ENCODE measurements at regions not wholly inside any gene's neighbourhood (a gene's known extent, or its start where the extent isn't known, plus 50 kb on each side); places are given as distances from the start of the nearest gene placed in this dataset.
A peak's percentile ranks its signal among the peaks of the same experiment; 100 is the strongest.

DNA sequence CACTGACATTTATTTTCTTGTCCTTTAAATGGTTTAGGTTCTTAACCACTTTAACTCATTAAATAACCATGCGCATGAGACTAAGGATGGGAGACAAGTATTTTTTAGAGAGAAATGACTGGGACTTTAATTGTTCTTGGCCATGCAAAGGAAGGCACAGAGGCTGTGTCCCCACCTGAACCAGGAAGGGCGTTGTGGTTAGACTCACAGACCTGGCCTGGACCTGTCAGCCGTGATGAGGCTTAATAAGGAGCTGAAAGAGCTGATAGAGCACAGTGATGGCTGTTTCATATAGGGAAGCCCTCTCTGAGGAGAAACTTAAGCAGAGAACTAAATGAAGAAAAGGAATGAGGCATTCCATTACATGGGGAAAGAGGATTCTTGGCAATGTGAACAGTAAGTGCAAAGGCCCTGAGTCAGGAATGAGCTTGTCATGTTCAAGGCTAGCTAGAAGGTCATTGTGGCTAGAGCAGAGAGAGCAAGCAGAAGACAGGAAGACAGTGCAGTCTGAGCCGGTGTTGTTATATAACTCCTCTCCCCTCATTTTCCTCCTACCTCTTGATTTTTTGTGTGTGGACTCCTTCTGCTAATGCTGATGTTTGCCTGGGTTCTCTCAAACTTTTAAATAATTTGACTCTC, 74.4 kb upstream of the ANO4 start:
- no peak for DNase-seq (ENCODE audit: low spot score in 2 of 2, unreplicated experiment in 2 of 2)
- TF ChIP-seq, protein P1, sequence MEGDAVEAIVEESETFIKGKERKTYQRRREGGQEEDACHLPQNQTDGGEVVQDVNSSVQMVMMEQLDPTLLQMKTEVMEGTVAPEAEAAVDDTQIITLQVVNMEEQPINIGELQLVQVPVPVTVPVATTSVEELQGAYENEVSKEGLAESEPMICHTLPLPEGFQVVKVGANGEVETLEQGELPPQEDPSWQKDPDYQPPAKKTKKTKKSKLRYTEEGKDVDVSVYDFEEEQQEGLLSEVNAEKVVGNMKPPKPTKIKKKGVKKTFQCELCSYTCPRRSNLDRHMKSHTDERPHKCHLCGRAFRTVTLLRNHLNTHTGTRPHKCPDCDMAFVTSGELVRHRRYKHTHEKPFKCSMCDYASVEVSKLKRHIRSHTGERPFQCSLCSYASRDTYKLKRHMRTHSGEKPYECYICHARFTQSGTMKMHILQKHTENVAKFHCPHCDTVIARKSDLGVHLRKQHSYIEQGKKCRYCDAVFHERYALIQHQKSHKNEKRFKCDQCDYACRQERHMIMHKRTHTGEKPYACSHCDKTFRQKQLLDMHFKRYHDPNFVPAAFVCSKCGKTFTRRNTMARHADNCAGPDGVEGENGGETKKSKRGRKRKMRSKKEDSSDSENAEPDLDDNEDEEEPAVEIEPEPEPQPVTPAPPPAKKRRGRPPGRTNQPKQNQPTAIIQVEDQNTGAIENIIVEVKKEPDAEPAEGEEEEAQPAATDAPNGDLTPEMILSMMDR (IDR thresholded peaks at IDR 0.05; ENCODE audit: unreplicated experiment) = no peak
- H3K27ac Mint-ChIP-seq = no peak overlapping the region
- no peaks in the 10 kb centered on the region for H3K36me3 Mint-ChIP-seq
- H3K4me3 Mint-ChIP-seq = no peak overlapping the region
- no peaks in the 10 kb centered on the region for H3K9me3 Mint-ChIP-seq
- H3K27me3 Mint-ChIP-seq (ENCODE audit: low read depth) = peaks cover 60% of the 10 kb centered on the region
- H3K4me1 Mint-ChIP-seq = peaks cover 13% of the 10 kb centered on the region

DNA sequence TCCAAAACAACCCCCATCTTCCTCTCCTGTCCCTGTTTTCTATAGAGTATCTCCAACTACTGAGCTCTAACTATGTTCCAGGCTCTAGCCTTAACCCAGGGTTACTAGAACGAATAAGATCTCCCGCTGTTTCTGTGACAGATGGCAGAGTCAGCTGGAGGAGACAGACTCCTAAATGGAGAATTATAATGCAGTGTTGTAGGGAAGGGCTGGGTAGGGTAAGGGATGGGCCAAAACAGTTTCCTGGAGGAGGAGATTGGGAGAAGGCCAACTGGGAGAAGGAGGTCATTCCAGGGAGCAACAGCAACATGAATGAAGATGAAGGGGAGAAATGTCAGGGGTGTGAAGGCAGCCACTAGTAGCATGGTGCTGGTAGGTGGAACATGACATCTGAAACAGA, 73.4 kb upstream of the ANO4 start:
- Mint-ChIP-seq H3K27ac (no peak overlapping the region), H3K4me1 (peaks cover 13% of the 10 kb centered on the region), H3K27me3 (ENCODE audit: low read depth) (peaks cover 49% of the 10 kb centered on the region), H3K9me3 (no peaks in the 10 kb centered on the region), H3K36me3 (no peaks in the 10 kb centered on the region), H3K4me3 (no peak overlapping the region)
- DNase-seq (ENCODE audit: low spot score in 2 of 2, unreplicated experiment in 2 of 2) = no peak
- TF ChIP-seq, protein P1 (IDR thresholded peaks at IDR 0.05; ENCODE audit: unreplicated experiment) = no peak

DNA sequence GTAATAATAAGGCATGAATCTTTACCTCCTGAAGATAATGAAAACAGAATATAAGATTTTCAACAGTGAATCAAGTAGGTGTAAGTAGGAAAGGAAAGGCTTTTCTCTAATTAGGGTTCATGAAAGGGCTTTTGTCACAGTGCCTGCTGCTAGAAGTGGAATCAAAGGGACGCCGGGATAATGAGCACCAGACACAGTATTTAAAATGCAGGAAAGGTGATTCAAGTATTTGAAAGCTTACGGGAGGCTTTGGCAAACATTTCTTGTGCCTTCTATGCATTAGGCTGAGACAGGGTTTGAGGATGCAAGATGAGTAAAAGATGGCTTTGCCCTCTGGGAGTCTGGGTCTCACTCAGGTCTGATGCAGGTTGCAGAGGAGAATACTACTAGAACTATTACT, 70.5 kb upstream of the ANO4 start:
- DNase-seq (ENCODE audit: low spot score in 2 of 2, unreplicated experiment in 2 of 2) = no peak
- Mint-ChIP-seq H3K27ac (no peak overlapping the region), H3K4me3 (no peak overlapping the region), H3K9me3 (no peaks in the 10 kb centered on the region), H3K4me1 (no peaks in the 10 kb centered on the region), H3K27me3 (ENCODE audit: low read depth) (peaks cover 22% of the 10 kb centered on the region), H3K36me3 (no peaks in the 10 kb centered on the region)
- TF ChIP-seq, protein P1 (IDR thresholded peaks at IDR 0.05; ENCODE audit: unreplicated experiment) = no peak

DNA sequence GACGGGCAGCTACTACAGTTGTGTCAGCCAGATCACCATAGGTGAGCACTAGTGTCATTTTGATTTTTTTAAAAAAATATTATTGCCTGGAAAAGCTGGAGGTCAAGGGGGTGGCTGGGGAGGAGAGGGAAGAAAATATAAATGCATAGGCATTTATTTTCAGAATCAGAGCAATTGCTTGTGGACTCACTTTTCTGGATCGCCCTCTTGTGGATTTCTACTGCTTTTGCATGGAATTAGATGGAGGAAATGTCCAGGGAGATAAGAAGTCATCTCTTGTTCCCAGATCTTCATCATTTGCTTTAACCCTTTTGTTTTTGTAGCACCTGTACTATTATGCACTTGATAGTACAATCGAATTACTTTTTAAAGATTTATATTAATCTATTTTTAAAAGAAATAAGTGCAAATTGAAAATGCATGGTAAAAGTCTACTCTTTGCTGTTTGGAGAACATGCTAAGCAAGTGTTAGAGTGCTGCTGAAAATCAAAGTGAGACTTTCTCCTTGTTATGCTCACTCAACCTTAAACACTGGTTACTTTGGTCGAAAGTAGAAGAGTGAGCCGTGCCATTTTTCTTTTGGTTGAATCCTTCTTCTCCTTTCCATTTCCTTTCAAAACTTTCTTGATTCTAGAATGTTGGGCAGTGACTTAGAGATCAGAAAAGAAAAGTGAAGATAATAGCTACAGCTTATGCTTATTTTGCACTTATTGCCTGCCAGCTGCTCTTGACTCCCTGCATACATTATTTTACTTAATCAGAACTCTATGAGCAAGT, 60.6 kb upstream of the ANO4 start:
- H3K27ac Mint-ChIP-seq = no peak overlapping the region
- no peak overlapping the region for H3K4me3 Mint-ChIP-seq
- H3K4me1 Mint-ChIP-seq = no peaks in the 10 kb centered on the region
- H3K27me3 Mint-ChIP-seq (ENCODE audit: low read depth) = peaks cover 29% of the 10 kb centered on the region
- H3K9me3 Mint-ChIP-seq = no peaks in the 10 kb centered on the region
- no peaks in the 10 kb centered on the region for H3K36me3 Mint-ChIP-seq
- DNase-seq (ENCODE audit: low spot score in 2 of 2, unreplicated experiment in 2 of 2) = no peak
- TF ChIP-seq, protein P1 (IDR thresholded peaks at IDR 0.05; ENCODE audit: unreplicated experiment) = peak; percentile 54

DNA sequence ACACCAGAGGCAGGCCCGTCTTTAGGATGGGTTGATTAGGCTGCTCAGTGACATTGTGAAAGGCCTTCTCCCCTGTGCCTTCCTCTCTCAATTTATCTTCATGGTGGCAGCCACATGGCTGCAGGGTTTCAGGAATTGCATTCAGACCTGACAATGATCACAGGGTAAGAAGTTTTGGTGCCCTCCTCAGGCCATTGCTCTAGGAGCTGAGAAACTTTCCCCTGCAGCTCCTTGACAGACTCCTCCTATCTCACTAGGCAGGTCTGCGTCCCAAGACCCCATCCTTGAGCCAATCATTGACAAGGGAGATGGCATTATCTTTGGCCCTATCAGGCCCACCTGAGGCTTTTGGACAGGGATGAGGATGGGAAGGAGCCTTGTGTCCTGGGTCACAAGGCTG, 57.4 kb upstream of the ANO4 start:
- no peaks in the 10 kb centered on the region for H3K36me3 Mint-ChIP-seq
- H3K27ac Mint-ChIP-seq = no peak overlapping the region
- DNase-seq (ENCODE audit: low spot score in 2 of 2, unreplicated experiment in 2 of 2) = no peak
- H3K9me3 Mint-ChIP-seq = no peaks in the 10 kb centered on the region
- peaks cover 19% of the 10 kb centered on the region for H3K27me3 Mint-ChIP-seq (ENCODE audit: low read depth)
- TF ChIP-seq, protein P1 (IDR thresholded peaks at IDR 0.05; ENCODE audit: unreplicated experiment) = no peak
- no peak overlapping the region for H3K4me3 Mint-ChIP-seq
- no peaks in the 10 kb centered on the region for H3K4me1 Mint-ChIP-seq
